Endodermal cell (in vitro differentiated cells): ENCODE measurements at regions not wholly inside any gene's neighbourhood (a gene's known extent, or its start where the extent isn't known, plus 50 kb on each side); places are given as distances from the start of the nearest gene placed in this dataset.

Experiments used
- DNase-seq: peaks from one replicate; pipeline ENCODE4 v3.0.0-alpha.2; 2017
- H3K27ac ChIP-seq: 2 replicates; pipeline ENCODE4 v1.5.1; 2013; ENCODE audit warnings: mild to moderate bottlenecking, low read depth, low read length, moderate library complexity
- H3K27me3 ChIP-seq: 2 replicates; pipeline ENCODE4 v1.6.1; 2013; ENCODE audit warnings: mild to moderate bottlenecking, low read length, moderate library complexity; ENCODE audit not compliant: insufficient read depth, control insufficient read depth, poor library complexity, severe bottlenecking
- H3K36me3 ChIP-seq: 2 replicates; pipeline ENCODE4 v1.7.0; 2013; ENCODE audit warnings: mild to moderate bottlenecking, low read length, moderate library complexity; ENCODE audit not compliant: control insufficient read depth, insufficient read depth
- H3K4me1 ChIP-seq: one replicate; pipeline ENCODE4 v1.7.0; 2013; ENCODE audit warnings: low read length; ENCODE audit not compliant: control insufficient read depth, insufficient read depth
- H3K4me3 ChIP-seq: 2 replicates; pipeline ENCODE4 v1.5.1; 2013; ENCODE audit warnings: mild to moderate bottlenecking, low read length, moderate library complexity
- H3K9ac ChIP-seq: 2 replicates; pipeline ENCODE4 v1.6.1; 2013; ENCODE audit warnings: mild to moderate bottlenecking, low read length, moderate library complexity; ENCODE audit not compliant: poor library complexity, severe bottlenecking; ENCODE audit errors: extremely low read depth
- H3K9me3 ChIP-seq: 2 replicates; pipeline ENCODE4 v1.6.1; 2013; ENCODE audit warnings: mild to moderate bottlenecking, low read length, moderate library complexity; ENCODE audit not compliant: control insufficient read depth
- H3K27ac Mint-ChIP-seq: 2 replicates; pipeline ENCODE4 v1.8.0; 2020; ENCODE audit warnings: mixed read lengths
- H3K27me3 Mint-ChIP-seq: 2 replicates; pipeline ENCODE4 v1.8.0; 2021; ENCODE audit warnings: mild to moderate bottlenecking, mixed read lengths; ENCODE audit not compliant: insufficient read depth
- H3K36me3 Mint-ChIP-seq: 2 replicates; pipeline ENCODE4 v1.8.0; 2020; ENCODE audit warnings: low read depth, mixed read lengths
- H3K4me1 Mint-ChIP-seq: 2 replicates; pipeline ENCODE4 v1.8.0; 2020; ENCODE audit warnings: mixed read lengths
- H3K4me3 Mint-ChIP-seq: 2 replicates; pipeline ENCODE4 v1.8.0; 2020; ENCODE audit warnings: mild to moderate bottlenecking, moderate library complexity, mixed read lengths
- H3K9me3 Mint-ChIP-seq: 2 replicates; pipeline ENCODE4 v1.8.0; 2020; ENCODE audit warnings: mild to moderate bottlenecking, mixed read lengths
- CTCF ChIP-seq: fragments of 200-600 bp; sonication (generic); conservative IDR thresholded peaks from 2 replicates; pipeline ENCODE4 v1.5.0; 2021; ENCODE audit warnings: antibody characterized with exemption, mild to moderate bottlenecking
- WGBS, 2 experiments: methylation state at CpG; one replicate each; pipeline versions ENCODE4 v1.1.5 to v1.1.7; 2013; ENCODE audit warnings: missing lambda C conversion rate in 2 of 2, mixed read lengths in 1 of 2; ENCODE audit not compliant: insufficient coverage in 1 of 2, insufficient read length in 1 of 2; 5-methylcytosine and 5-hydroxymethylcytosine counted together

- WGBS, 2 experiments: 85% methylated on average over 1 of the region's 1 CpG; no CpG with 5 or more reads in 1 of the 2 experiments
- Mint-ChIP-seq H3K4me1 (peaks cover 19% of the 10 kb centered on the region), H3K9me3 (no peaks in the 10 kb centered on the region), H3K36me3 (no peaks in the 10 kb centered on the region), H3K27me3 (no peaks in the 10 kb centered on the region), H3K4me3 (no peak overlapping the region), H3K27ac (no peak overlapping the region)
- H3K27me3 ChIP-seq: no peaks in the 10 kb centered on the region
- DNase-seq: no peak
- no peaks in the 10 kb centered on the region for H3K9me3 ChIP-seq
- H3K4me3 ChIP-seq: no peak overlapping the region
- no peak overlapping the region for H3K27ac ChIP-seq
- H3K4me1 ChIP-seq: peaks cover 5% of the 10 kb centered on the region
- no peaks in the 10 kb centered on the region for H3K36me3 ChIP-seq
- no peak overlapping the region for H3K9ac ChIP-seq
- TF ChIP-seq CTCF: no peak
These were observed 306.6 kb upstream of the PRMT6 start for GRCh38 chr1:106749906-106750305.

GRCh38 chr1:106751002-106751401 is 305.5 kb upstream of the PRMT6 start:
- no peak for DNase-seq
- no peak overlapping the region for H3K27ac Mint-ChIP-seq
- Histone ChIP-seq H3K27ac (no peak overlapping the region), H3K4me1 (peaks cover 5% of the 10 kb centered on the region), H3K9ac (no peak overlapping the region), H3K27me3 (no peaks in the 10 kb centered on the region), H3K9me3 (no peaks in the 10 kb centered on the region), H3K36me3 (no peaks in the 10 kb centered on the region), H3K4me3 (no peak overlapping the region)
- no peaks in the 10 kb centered on the region for H3K27me3 Mint-ChIP-seq
- H3K4me1 Mint-ChIP-seq: peaks cover 17% of the 10 kb centered on the region
- no peaks in the 10 kb centered on the region for H3K36me3 Mint-ChIP-seq
- no peak overlapping the region for H3K4me3 Mint-ChIP-seq
- no peak for TF ChIP-seq CTCF
- H3K9me3 Mint-ChIP-seq: no peaks in the 10 kb centered on the region
- WGBS, 2 experiments: 82% methylated on average over 2 of the region's 2 CpGs; no CpG with 5 or more reads in 1 of the 2 experiments

GRCh38 chr1:106753066-106753465 is 303.4 kb upstream of the PRMT6 start:
- Histone ChIP-seq H3K27me3 (no peaks in the 10 kb centered on the region), H3K9me3 (no peaks in the 10 kb centered on the region), H3K4me1 (no peaks in the 10 kb centered on the region), H3K27ac (no peak overlapping the region), H3K9ac (no peak overlapping the region), H3K36me3 (no peaks in the 10 kb centered on the region), H3K4me3 (no peak overlapping the region)
- H3K4me3 Mint-ChIP-seq: no peak overlapping the region
- H3K36me3 Mint-ChIP-seq: no peaks in the 10 kb centered on the region
- H3K4me1 Mint-ChIP-seq: peaks cover 5% of the 10 kb centered on the region
- 88 to 100% methylated on average over 1 of the region's 1 CpG for WGBS, 2 experiments
- no peak for TF ChIP-seq CTCF
- DNase-seq: no peak
- no peak overlapping the region for H3K27ac Mint-ChIP-seq
- no peaks in the 10 kb centered on the region for H3K27me3 Mint-ChIP-seq
- no peaks in the 10 kb centered on the region for H3K9me3 Mint-ChIP-seq
